ENCODE measurements at regions not wholly inside any gene's neighbourhood (a gene's known extent, or its start where the extent isn't known, plus 50 kb on each side); places are given as distances from the start of the nearest gene placed in this dataset.
A peak's percentile ranks its signal among the peaks of the same experiment; 100 is the strongest.
"Not testable (repeated sequence)": the region's sequence is repeated elsewhere in the genome, so short reads cannot be mapped to it uniquely, and the experiment has no call there.

- no peak for DNase-seq
These were observed 97.7 kb upstream of the PPP1R26 start for GRCh38 chr9:135381762-135382310.

- DNase-seq = no peak
These were observed 95.4 kb upstream of the PPP1R26 start for GRCh38 chr9:135384226-135384625.

- DNase-seq = not testable (repeated sequence)
These were observed 94.7 kb upstream of the PPP1R26 start for GRCh38 chr9:135384815-135385405.

- DNase-seq = no peak
These were observed 93.8 kb upstream of the PPP1R26 start for GRCh38 chr9:135385793-135386192.

- no peak for DNase-seq
These were observed 91.6 kb upstream of the PPP1R26 start for GRCh38 chr9:135387976-135388375.

- no peak for DNase-seq
These were observed 91.1 kb upstream of the PPP1R26 start for GRCh38 chr9:135388530-135388929.

GRCh38 chr9:135391759-135392158 is 87.8 kb upstream of the PPP1R26 start:
- DNase-seq = no peak

GRCh38 chr9:135392511-135392910 is 87.1 kb upstream of the PPP1R26 start:
- no peak for DNase-seq

- DNase-seq = no peak
These were observed 85.5 kb upstream of the PPP1R26 start for GRCh38 chr9:135394131-135394530.

GRCh38 chr9:135394699-135395645 is 84.6 kb upstream of the PPP1R26 start:
- DNase-seq = no peak

- no peak for DNase-seq
These were observed 82.4 kb upstream of the PPP1R26 start for GRCh38 chr9:135397142-135397541.

- no peak for DNase-seq
These were observed 80.5 kb upstream of the PPP1R26 start for GRCh38 chr9:135399000-135399649.

- DNase-seq = no peak
These were observed 79.1 kb upstream of the PPP1R26 start for GRCh38 chr9:135400496-135400895.

GRCh38 chr9:135401218-135401617 is 78.4 kb upstream of the PPP1R26 start:
- DNase-seq = no peak

- DNase-seq = no peak
These were observed 77.4 kb upstream of the PPP1R26 start for GRCh38 chr9:135402048-135402738.

GRCh38 chr9:135402739-135403695 is 76.6 kb upstream of the PPP1R26 start:
- no peak for DNase-seq

GRCh38 chr9:135403733-135404450 is 75.7 kb upstream of the PPP1R26 start:
- DNase-seq = peak; percentile 57

GRCh38 chr9:135404451-135405144 is 75.0 kb upstream of the PPP1R26 start:
- no peak for DNase-seq

GRCh38 chr9:135405145-135405464 is 74.5 kb upstream of the PPP1R26 start:
- not testable (repeated sequence) for DNase-seq

All from tongue (tissue), 1 donor.